ENCODE measurements at regions not wholly inside any gene's neighbourhood (a gene's known extent, or its start where the extent isn't known, plus 50 kb on each side); places are given as distances from the start of the nearest gene placed in this dataset.
"Not testable (repeated sequence)": the region's sequence is repeated elsewhere in the genome, so short reads cannot be mapped to it uniquely, and the experiment has no call there.

DNA sequence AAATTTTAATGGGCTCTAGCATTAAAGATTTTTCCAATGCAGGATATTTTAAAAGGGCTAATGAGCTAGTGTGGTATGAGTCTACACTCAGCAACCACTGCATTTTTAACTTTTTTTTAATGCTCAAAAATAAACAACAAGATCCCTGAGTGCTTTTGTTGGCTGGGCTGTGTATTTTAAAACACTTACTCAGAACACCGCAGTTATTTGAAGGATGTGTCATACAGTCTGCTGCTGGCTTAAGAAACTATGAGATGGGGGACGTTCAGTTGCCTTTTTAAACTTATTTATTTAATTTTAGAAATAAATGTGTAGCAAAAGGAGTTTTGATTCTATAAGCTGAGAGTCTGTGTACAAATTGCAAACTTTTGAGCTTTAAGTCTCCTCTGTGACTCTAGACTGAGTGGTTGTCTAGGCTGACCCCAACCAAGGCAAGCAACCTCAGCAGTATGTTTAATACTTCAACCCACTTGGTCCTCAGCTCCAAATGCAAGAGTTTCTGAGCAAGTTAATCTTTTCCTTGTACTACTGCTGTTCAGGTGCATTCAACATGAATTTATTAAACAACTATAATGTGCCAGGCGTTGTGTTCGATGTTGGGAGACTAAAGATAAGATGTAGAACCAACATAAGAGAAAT, 278.6 kb upstream of the DIPK2B start:
- Histone ChIP-seq H3K9me3 (ENCODE audit: control insufficient read depth, insufficient read depth, low read depth, low read length) (no peaks in the 10 kb centered on the region; the same call in none of the 2 replicates), H3K4me1 (ENCODE audit: control insufficient read depth, insufficient read depth, low read length) (peaks cover 2% of the 10 kb centered on the region; the same call in 1 of the 2 replicates), H3K36me3 (ENCODE audit: control insufficient read depth in 2 of 2, insufficient read depth in 1 of 2, low read length in 2 of 2) (no peaks in the 10 kb centered on the region), H3K4me3 (ENCODE audit: low read depth, low read length) (no peak overlapping the region), H3K27ac (ENCODE audit: extremely low read depth, low read depth, low read length) (no peak overlapping the region)
- TF ChIP-seq, protein P1, sequence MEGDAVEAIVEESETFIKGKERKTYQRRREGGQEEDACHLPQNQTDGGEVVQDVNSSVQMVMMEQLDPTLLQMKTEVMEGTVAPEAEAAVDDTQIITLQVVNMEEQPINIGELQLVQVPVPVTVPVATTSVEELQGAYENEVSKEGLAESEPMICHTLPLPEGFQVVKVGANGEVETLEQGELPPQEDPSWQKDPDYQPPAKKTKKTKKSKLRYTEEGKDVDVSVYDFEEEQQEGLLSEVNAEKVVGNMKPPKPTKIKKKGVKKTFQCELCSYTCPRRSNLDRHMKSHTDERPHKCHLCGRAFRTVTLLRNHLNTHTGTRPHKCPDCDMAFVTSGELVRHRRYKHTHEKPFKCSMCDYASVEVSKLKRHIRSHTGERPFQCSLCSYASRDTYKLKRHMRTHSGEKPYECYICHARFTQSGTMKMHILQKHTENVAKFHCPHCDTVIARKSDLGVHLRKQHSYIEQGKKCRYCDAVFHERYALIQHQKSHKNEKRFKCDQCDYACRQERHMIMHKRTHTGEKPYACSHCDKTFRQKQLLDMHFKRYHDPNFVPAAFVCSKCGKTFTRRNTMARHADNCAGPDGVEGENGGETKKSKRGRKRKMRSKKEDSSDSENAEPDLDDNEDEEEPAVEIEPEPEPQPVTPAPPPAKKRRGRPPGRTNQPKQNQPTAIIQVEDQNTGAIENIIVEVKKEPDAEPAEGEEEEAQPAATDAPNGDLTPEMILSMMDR (tag by site-specific recombination; IDR thresholded peaks at IDR 0.05), result no peak
- TF ChIP-seq YY2 (tag by site-specific recombination; IDR thresholded peaks at IDR 0.05), result no peak
- TF ChIP-seq, protein P2, sequence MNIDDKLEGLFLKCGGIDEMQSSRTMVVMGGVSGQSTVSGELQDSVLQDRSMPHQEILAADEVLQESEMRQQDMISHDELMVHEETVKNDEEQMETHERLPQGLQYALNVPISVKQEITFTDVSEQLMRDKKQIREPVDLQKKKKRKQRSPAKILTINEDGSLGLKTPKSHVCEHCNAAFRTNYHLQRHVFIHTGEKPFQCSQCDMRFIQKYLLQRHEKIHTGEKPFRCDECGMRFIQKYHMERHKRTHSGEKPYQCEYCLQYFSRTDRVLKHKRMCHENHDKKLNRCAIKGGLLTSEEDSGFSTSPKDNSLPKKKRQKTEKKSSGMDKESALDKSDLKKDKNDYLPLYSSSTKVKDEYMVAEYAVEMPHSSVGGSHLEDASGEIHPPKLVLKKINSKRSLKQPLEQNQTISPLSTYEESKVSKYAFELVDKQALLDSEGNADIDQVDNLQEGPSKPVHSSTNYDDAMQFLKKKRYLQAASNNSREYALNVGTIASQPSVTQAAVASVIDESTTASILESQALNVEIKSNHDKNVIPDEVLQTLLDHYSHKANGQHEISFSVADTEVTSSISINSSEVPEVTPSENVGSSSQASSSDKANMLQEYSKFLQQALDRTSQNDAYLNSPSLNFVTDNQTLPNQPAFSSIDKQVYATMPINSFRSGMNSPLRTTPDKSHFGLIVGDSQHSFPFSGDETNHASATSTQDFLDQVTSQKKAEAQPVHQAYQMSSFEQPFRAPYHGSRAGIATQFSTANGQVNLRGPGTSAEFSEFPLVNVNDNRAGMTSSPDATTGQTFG (tag by site-specific recombination; IDR thresholded peaks at IDR 0.05; ENCODE audit: borderline replicate concordance), result no peak
- ChIA-PET POLR2A (interaction anchor here (0.8 kb wide), 1 partner anchor 11 kb away, joined by 3 read pairs; no protein-coding TSS in a partner anchor), CTCF (interaction anchor here (0.7 kb wide), 1 partner anchor 324 kb away, joined by 3 read pairs; no protein-coding TSS in a partner anchor)

DNA sequence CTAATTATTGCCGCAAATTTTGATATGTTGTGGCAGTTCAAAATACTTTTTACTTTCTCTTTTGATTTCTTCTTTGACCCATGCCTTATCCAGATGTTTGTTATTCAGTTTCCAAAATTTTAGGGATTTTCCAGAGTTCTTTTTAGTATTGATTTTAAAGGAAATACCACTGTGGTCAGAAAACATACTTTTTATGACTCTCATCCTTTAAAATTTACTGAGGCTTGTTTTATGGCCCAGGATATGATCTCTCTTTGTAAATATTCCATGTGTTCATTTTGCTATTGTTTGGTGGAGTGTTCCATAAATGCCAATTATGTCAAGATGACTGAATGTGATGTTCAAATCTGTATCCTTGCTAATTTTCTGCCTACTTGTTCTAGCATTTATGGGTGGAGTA, 272.3 kb upstream of the DIPK2B start:
- H3K4me3 ChIP-seq (ENCODE audit: low read depth, low read length), result no peak overlapping the region
- H3K27ac ChIP-seq (ENCODE audit: extremely low read depth, low read depth, low read length), result no peak overlapping the region
- H3K9me3 ChIP-seq (ENCODE audit: control insufficient read depth, insufficient read depth, low read depth, low read length), result no peaks in the 10 kb centered on the region; the same call in 1 of the 2 replicates
- H3K36me3 ChIP-seq (ENCODE audit: control insufficient read depth in 2 of 2, insufficient read depth in 1 of 2, low read length in 2 of 2), result no peaks in the 10 kb centered on the region
- H3K4me1 ChIP-seq (ENCODE audit: control insufficient read depth, insufficient read depth, low read length), result no peaks in the 10 kb centered on the region
- TF ChIP-seq, protein P3, sequence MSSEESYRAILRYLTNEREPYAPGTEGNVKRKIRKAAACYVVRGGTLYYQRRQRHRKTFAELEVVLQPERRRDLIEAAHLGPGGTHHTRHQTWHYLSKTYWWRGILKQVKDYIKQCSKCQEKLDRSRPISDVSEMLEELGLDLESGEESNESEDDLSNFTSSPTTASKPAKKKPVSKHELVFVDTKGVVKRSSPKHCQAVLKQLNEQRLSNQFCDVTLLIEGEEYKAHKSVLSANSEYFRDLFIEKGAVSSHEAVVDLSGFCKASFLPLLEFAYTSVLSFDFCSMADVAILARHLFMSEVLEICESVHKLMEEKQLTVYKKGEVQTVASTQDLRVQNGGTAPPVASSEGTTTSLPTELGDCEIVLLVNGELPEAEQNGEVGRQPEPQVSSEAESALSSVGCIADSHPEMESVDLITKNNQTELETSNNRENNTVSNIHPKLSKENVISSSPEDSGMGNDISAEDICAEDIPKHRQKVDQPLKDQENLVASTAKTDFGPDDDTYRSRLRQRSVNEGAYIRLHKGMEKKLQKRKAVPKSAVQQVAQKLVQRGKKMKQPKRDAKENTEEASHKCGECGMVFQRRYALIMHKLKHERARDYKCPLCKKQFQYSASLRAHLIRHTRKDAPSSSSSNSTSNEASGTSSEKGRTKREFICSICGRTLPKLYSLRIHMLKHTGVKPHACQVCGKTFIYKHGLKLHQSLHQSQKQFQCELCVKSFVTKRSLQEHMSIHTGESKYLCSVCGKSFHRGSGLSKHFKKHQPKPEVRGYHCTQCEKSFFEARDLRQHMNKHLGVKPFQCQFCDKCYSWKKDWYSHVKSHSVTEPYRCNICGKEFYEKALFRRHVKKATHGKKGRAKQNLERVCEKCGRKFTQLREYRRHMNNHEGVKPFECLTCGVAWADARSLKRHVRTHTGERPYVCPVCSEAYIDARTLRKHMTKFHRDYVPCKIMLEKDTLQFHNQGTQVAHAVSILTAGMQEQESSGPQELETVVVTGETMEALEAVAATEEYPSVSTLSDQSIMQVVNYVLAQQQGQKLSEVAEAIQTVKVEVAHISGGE (tag by site-specific recombination; conservative IDR thresholded peaks at IDR 0.05; ENCODE audit: low read depth), result no peak
- TF ChIP-seq ZNF624 (tag by site-specific recombination; IDR thresholded peaks at IDR 0.05) (no peak), SETDB1 (IDR thresholded peaks at IDR 0.05; ENCODE audit: insufficient read length, low read length) (no peak), ZNF792 (tag by site-specific recombination; IDR thresholded peaks at IDR 0.05) (no peak), FEZF1 (tag by site-specific recombination; IDR thresholded peaks at IDR 0.05) (no peak), KLF8 (tag by site-specific recombination; IDR thresholded peaks at IDR 0.05) (no peak), ZNF174 (tag by site-specific recombination; IDR thresholded peaks at IDR 0.05) (no peak), ZNF626 (tag by site-specific recombination; IDR thresholded peaks at IDR 0.05) (no peak), KLF16 (tag by site-specific recombination; IDR thresholded peaks at IDR 0.05) (no peak)
- TF ChIP-seq, protein P4, sequence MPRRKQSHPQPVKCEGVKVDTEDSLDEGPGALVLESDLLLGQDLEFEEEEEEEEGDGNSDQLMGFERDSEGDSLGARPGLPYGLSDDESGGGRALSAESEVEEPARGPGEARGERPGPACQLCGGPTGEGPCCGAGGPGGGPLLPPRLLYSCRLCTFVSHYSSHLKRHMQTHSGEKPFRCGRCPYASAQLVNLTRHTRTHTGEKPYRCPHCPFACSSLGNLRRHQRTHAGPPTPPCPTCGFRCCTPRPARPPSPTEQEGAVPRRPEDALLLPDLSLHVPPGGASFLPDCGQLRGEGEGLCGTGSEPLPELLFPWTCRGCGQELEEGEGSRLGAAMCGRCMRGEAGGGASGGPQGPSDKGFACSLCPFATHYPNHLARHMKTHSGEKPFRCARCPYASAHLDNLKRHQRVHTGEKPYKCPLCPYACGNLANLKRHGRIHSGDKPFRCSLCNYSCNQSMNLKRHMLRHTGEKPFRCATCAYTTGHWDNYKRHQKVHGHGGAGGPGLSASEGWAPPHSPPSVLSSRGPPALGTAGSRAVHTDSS (tag by site-specific recombination; IDR thresholded peaks at IDR 0.05), result no peak
- TF ChIP-seq, protein P5, sequence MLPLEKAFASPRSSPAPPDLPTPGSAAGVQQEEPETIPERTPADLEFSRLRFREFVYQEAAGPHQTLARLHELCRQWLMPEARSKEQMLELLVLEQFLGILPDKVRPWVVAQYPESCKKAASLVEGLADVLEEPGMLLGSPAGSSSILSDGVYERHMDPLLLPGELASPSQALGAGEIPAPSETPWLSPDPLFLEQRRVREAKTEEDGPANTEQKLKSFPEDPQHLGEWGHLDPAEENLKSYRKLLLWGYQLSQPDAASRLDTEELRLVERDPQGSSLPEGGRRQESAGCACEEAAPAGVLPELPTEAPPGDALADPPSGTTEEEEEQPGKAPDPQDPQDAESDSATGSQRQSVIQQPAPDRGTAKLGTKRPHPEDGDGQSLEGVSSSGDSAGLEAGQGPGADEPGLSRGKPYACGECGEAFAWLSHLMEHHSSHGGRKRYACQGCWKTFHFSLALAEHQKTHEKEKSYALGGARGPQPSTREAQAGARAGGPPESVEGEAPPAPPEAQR (tag by site-specific recombination; IDR thresholded peaks at IDR 0.05), result no peak
- POLR2A ChIA-PET, result no interaction called here
- CTCF ChIA-PET, result interaction anchor here (0.8 kb wide), 1 partner anchor 807 kb away, joined by 3 read pairs; no protein-coding TSS in a partner anchor

DNA sequence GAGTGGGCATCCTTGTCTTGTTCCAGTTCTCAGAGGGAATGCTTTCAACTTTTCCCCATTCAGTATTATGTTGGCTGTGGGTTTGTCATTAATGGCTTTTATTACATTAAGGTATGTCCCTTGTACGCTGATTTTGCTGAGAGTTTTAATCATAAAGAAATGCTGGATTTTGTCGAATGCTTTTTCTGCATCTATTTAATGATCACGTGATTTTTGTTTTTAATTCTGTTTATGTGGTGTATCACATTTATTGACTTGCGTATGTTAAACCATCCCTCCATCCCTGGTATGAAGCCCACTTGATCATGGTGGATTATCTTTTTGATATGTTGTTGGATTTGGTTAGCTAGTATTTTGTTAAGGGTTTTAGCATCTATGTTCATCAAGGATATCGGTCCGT, 266.9 kb upstream of the DIPK2B start:
- H3K4me1 ChIP-seq (ENCODE audit: control insufficient read depth, insufficient read depth, low read length); H3K36me3 ChIP-seq (ENCODE audit: control insufficient read depth in 2 of 2, insufficient read depth in 1 of 2, low read length in 2 of 2); H3K4me3 ChIP-seq (ENCODE audit: low read depth, low read length); H3K27ac ChIP-seq (ENCODE audit: extremely low read depth, low read depth, low read length); H3K9me3 ChIP-seq (ENCODE audit: control insufficient read depth, insufficient read depth, low read depth, low read length); CTCF ChIA-PET; POLR2A ChIA-PET: not testable (repeated sequence)

DNA sequence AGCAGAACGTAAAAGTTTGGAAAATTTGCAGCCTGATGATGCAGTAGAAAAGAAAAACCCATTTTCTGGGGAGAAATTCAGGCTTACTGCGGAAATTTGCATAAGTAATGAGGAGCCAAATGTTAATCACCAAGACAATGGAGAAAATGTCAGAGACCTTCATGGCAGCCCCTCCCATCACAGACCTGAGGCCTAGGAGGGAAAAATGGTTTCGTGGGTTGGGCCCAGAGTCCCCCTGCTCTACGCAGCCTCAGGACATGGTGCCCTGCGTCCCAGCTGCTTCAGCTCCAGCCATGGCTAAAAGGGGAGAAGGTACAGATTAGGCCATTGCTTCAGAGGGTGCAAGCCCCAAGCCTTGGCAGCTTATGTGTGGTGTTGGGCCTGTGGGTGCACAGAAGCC, 255.1 kb upstream of the DIPK2B start:
- H3K4me1 ChIP-seq (ENCODE audit: control insufficient read depth, insufficient read depth, low read length); POLR2A ChIA-PET; H3K9me3 ChIP-seq (ENCODE audit: control insufficient read depth, insufficient read depth, low read depth, low read length); CTCF ChIA-PET; H3K36me3 ChIP-seq (ENCODE audit: control insufficient read depth in 2 of 2, insufficient read depth in 1 of 2, low read length in 2 of 2); H3K27ac ChIP-seq (ENCODE audit: extremely low read depth, low read depth, low read length); H3K4me3 ChIP-seq (ENCODE audit: low read depth, low read length): not testable (repeated sequence)

All from HEK293 (cell line).